ENCODE measurements at regions not wholly inside any gene's neighbourhood (a gene's known extent, or its start where the extent isn't known, plus 50 kb on each side); places are given as distances from the start of the nearest gene placed in this dataset.

- TF ChIP-seq CTCF (IDR thresholded peaks at IDR 0.05) (no peak), POLR2A (IDR thresholded peaks at IDR 0.05) (no peak)
These were observed 1191.3 kb upstream of the TENM4 start for GRCh38 chr11:80632156-80632555.

Measured in heart left ventricle (tissue), 13 donors.